WERI-Rb-1 (cell line): ENCODE measurements at regions not wholly inside any gene's neighbourhood (a gene's known extent, or its start where the extent isn't known, plus 50 kb on each side); places are given as distances from the start of the nearest gene placed in this dataset.

ENCODE experiments used
- DNase-seq: peaks from one replicate; pipeline ENCODE4 v3.0.0-alpha.2; 2020
- H3K27ac ChIP-seq: fragments of 250-450 bp; sonication (Bioruptor Pico); 2 replicates; pipeline ENCODE4 v1.5.1; 2020; ENCODE audit warnings: mild to moderate bottlenecking, moderate library complexity
- H3K27me3 ChIP-seq: fragments of 250-450 bp; sonication (Bioruptor Pico); 2 replicates; pipeline ENCODE4 v1.5.1; 2021; ENCODE audit warnings: mild to moderate bottlenecking, low read depth, moderate library complexity; ENCODE audit not compliant: insufficient read depth, severe bottlenecking
- H3K36me3 ChIP-seq: fragments of 250-450 bp; sonication (Bioruptor Pico); 2 replicates; pipeline ENCODE4 v1.5.1; 2020; ENCODE audit warnings: mild to moderate bottlenecking, moderate library complexity
- H3K4me3 ChIP-seq: 2 replicates; pipeline ENCODE4 v1.5.1; 2011; ENCODE audit warnings: low read depth, mild to moderate bottlenecking, control low read depth, low read length
- H3K9me3 ChIP-seq: fragments of 250-450 bp; sonication (Bioruptor Pico); 2 replicates; pipeline ENCODE4 v1.5.1; 2021; ENCODE audit warnings: mild to moderate bottlenecking, moderate library complexity; ENCODE audit not compliant: severe bottlenecking
- CTCF ChIP-seq: IDR thresholded peaks from 2 replicates; pipeline ENCODE4 v1.5.1; 2011; ENCODE audit warnings: low read depth, mild to moderate bottlenecking, control low read depth, inconsistent platforms, low read length

DNA sequence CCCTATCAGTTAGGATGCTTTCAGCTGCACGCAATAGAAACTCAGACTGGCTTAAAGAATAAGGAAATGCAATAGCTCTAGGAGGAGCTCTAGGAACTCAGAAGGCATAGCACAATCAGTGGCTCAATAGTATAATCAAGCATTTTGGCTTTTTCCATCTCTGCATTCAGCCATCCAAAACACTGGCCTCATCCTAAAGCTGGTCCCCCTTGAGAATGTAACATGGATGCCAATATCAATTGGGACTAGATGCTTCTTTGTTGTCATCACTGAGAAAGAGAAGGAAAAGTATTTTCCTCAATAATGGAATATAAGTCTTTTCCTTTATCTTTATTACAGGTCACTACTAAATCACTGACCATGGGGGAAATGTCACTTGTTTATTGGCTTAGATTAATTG lies 509.5 kb downstream of the PLPP3 start:
- Histone ChIP-seq H3K4me3 (no peak overlapping the region), H3K36me3 (no peaks in the 10 kb centered on the region), H3K9me3 (no peaks in the 10 kb centered on the region), H3K27me3 (no peaks in the 10 kb centered on the region), H3K27ac (no peak overlapping the region)
- no peak for DNase-seq
- TF ChIP-seq CTCF = no peak

DNA sequence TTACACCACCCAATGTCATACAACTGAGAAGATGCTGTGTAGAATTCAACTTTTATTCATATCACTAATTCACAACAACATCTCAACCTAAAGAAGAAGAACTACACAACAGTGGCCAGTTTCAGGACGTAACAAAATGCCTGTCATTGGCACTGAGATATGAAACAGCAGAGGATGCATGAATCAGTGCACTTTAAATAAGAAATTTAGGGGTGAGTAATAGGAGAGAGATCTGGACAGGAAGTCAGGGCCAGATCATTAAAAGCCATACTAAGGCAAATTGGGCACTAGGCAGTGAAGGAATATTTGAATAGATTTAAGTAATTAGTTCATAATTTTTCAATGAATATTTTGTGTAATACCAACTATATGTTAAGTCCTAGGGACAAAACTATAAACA lies 510.5 kb downstream of the PLPP3 start:
- Histone ChIP-seq H3K9me3 (no peaks in the 10 kb centered on the region), H3K27ac (no peak overlapping the region), H3K4me3 (no peak overlapping the region), H3K36me3 (no peaks in the 10 kb centered on the region), H3K27me3 (no peaks in the 10 kb centered on the region)
- TF ChIP-seq CTCF = no peak
- DNase-seq = no peak

- no peaks in the 10 kb centered on the region for H3K9me3 ChIP-seq
- no peaks in the 10 kb centered on the region for H3K27me3 ChIP-seq
- no peak overlapping the region for H3K4me3 ChIP-seq
- no peak for DNase-seq
- TF ChIP-seq CTCF = no peak
- H3K27ac ChIP-seq = no peak overlapping the region
- no peaks in the 10 kb centered on the region for H3K36me3 ChIP-seq
Observed at GRCh38 chr1:56068210-56068609, 511.2 kb downstream of the PLPP3 start.

- no peak for DNase-seq
- H3K27me3 ChIP-seq = no peaks in the 10 kb centered on the region
- no peak for TF ChIP-seq CTCF
- H3K27ac ChIP-seq = no peak overlapping the region
- H3K4me3 ChIP-seq = no peak overlapping the region
- H3K36me3 ChIP-seq = no peaks in the 10 kb centered on the region
- H3K9me3 ChIP-seq = no peaks in the 10 kb centered on the region
Observed at GRCh38 chr1:56065729-56066128, 513.6 kb downstream of the PLPP3 start.

DNA sequence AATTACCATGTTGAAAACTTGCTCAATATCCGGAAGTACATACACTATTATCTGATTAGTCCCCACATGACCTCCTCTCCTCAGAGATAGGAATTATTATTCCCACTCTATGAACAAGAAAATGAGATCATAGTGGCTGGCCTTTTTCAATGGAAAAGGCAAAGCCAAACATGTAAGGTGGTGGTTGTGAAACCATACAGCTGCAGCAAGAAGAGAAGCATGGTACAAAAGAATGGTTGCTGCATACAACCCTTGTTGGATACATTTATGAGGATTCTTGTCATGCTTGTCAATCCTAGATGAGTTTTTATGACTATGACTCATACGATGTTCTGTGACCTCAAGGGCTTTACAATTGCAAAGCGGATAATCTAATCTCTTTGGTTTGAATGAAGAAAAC lies 514.7 kb downstream of the PLPP3 start:
- Histone ChIP-seq H3K36me3 (no peaks in the 10 kb centered on the region), H3K27ac (no peak overlapping the region), H3K9me3 (no peaks in the 10 kb centered on the region), H3K27me3 (no peaks in the 10 kb centered on the region), H3K4me3 (no peak overlapping the region)
- no peak for DNase-seq
- TF ChIP-seq CTCF = no peak

DNA sequence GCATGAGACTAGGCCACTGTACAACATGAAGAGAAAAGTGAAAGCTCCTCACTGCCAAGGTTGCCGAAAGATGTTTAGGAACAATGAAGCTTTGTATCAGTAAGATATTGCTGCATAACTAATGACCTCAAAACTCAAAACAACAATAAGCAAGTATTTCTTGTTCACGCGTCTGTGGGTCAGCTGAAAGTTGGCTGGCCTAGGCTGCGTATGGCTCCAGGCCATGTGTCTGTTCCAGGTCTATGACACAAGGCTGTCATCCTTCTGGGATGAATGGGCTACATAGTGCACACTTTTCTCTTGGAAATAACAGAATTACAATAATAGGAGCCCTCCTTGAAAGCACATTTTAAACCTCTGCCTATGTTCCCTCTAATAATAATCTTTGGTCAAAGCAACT lies 515.9 kb downstream of the PLPP3 start:
- H3K4me3 ChIP-seq = no peak overlapping the region
- TF ChIP-seq CTCF = no peak
- no peaks in the 10 kb centered on the region for H3K9me3 ChIP-seq
- no peaks in the 10 kb centered on the region for H3K36me3 ChIP-seq
- no peak for DNase-seq
- H3K27ac ChIP-seq = no peak overlapping the region
- H3K27me3 ChIP-seq = no peaks in the 10 kb centered on the region
